Astrocyte of the spinal cord (primary cell): ENCODE measurements at regions not wholly inside any gene's neighbourhood (a gene's known extent, or its start where the extent isn't known, plus 50 kb on each side); places are given as distances from the start of the nearest gene placed in this dataset.

Experiments used
- DNase-seq: peaks from one replicate; pipeline ENCODE4 v3.0.0; 2011; ENCODE audit warnings: low read depth, low spot score
- H3K4me3 ChIP-seq: 2 replicates; pipeline ENCODE4 v1.5.1; 2011; ENCODE audit warnings: low read depth, mild to moderate bottlenecking, low read length, moderate library complexity
- in situ Hi-C: cut with HindIII; loops from 2 replicates; pipeline ENCODE4 v1.10.0; 2017; ENCODE audit warnings: low sequenced_read_pairs
- TF ChIP-seq, protein P1 (sequence below): IDR thresholded peaks from 2 replicates; pipeline ENCODE4 v1.5.1; 2012; ENCODE audit warnings: low read depth, mild to moderate bottlenecking, low read length, inconsistent platforms

DNA sequence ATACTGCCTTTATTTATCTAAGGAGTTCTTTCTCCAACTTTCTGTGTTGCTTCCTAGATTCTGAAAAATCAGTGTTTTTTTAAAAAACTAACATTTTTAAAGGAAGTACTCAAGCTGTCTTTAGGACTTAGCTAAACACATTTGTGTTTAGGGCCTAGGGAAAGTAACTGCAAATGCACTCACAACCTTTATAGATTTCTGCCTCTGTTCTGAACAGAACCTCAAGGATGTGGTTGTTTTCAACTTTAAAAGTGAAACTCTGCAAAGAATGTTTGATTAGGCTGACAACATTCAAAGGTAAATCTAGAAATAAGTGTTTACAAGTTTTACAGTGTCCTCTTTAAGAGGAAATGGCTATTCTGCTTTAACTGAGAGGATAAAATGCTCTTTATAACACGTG is 55.4 kb upstream of the CNTN5 start:
- TF ChIP-seq, protein P1, sequence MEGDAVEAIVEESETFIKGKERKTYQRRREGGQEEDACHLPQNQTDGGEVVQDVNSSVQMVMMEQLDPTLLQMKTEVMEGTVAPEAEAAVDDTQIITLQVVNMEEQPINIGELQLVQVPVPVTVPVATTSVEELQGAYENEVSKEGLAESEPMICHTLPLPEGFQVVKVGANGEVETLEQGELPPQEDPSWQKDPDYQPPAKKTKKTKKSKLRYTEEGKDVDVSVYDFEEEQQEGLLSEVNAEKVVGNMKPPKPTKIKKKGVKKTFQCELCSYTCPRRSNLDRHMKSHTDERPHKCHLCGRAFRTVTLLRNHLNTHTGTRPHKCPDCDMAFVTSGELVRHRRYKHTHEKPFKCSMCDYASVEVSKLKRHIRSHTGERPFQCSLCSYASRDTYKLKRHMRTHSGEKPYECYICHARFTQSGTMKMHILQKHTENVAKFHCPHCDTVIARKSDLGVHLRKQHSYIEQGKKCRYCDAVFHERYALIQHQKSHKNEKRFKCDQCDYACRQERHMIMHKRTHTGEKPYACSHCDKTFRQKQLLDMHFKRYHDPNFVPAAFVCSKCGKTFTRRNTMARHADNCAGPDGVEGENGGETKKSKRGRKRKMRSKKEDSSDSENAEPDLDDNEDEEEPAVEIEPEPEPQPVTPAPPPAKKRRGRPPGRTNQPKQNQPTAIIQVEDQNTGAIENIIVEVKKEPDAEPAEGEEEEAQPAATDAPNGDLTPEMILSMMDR = no peak
- no peak overlapping the region for H3K4me3 ChIP-seq
- in situ Hi-C loops = no loop called here
- DNase-seq = no peak

DNA sequence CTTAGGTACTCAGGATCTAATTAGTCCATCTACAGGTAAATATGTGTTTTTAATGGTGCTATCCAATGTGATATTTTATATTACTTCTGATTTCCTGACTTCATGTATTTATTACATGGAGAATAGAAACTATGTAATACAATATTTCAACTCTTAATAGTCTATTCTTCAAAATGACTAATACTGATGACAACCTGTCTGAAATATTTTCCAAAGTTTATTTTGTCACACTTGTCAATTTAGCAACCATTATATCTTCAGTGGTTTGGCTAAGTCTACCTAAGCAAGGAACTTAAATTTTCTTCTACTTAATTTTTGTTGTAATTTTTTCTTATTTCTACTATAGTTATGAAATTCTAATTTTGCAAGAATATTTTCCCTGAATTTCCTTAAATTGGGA is 55.0 kb upstream of the CNTN5 start:
- TF ChIP-seq, protein P1 = no peak
- no peak for DNase-seq
- in situ Hi-C loops = no loop called here
- H3K4me3 ChIP-seq = no peak overlapping the region

DNA sequence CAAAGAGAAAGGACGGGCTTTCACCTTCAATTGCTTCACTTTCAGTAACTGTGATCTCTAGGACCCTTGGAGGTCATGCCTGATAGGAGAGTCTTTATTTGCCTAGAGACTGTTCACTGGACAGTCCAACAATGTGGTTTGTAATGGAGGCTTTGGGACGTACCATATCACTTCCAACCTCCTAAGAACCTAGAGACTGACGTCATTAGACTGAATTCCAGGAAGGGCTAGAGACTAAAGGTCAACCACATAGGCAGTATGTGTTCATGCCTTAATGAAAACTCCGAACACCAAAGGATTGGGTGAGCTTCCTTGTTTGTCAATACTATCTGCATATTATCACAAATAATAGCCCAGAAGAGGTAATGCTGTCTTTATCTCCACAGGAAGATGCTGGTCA is 53.7 kb upstream of the CNTN5 start:
- in situ Hi-C loops = no loop called here
- TF ChIP-seq, protein P1 = no peak
- no peak overlapping the region for H3K4me3 ChIP-seq

More for the DNA sequence above, 53.7 kb upstream of the CNTN5 start:
- no peak for DNase-seq
